ENCODE measurements at regions not wholly inside any gene's neighbourhood (a gene's known extent, or its start where the extent isn't known, plus 50 kb on each side); places are given as distances from the start of the nearest gene placed in this dataset.

DNA sequence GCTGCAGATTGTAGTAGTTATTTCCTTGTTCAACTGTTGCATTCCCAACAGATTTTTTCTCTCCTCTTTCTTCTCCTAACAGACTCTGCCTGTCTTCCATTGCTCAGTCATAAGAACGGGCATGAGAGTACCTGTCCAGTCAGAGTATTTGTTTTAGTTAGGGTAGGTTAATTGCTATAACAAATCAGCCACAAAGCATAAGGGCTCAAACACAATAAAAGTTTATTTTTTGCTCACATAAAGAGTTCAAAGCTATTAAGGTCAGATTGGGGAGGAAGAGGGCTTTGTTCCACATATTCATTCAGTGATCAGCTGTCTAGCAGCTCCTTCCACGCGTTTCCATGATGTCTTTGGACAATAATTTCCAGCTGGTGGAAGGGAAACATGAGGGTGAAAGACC lies 92.8 kb upstream of the PLXNC1 start:
- TF ChIP-seq, protein P1, sequence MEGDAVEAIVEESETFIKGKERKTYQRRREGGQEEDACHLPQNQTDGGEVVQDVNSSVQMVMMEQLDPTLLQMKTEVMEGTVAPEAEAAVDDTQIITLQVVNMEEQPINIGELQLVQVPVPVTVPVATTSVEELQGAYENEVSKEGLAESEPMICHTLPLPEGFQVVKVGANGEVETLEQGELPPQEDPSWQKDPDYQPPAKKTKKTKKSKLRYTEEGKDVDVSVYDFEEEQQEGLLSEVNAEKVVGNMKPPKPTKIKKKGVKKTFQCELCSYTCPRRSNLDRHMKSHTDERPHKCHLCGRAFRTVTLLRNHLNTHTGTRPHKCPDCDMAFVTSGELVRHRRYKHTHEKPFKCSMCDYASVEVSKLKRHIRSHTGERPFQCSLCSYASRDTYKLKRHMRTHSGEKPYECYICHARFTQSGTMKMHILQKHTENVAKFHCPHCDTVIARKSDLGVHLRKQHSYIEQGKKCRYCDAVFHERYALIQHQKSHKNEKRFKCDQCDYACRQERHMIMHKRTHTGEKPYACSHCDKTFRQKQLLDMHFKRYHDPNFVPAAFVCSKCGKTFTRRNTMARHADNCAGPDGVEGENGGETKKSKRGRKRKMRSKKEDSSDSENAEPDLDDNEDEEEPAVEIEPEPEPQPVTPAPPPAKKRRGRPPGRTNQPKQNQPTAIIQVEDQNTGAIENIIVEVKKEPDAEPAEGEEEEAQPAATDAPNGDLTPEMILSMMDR (IDR thresholded peaks at IDR 0.05): no peak
- TF ChIP-seq POLR2A (IDR thresholded peaks at IDR 0.05) (no peak), EP300 (IDR thresholded peaks at IDR 0.05) (no peak)

DNA sequence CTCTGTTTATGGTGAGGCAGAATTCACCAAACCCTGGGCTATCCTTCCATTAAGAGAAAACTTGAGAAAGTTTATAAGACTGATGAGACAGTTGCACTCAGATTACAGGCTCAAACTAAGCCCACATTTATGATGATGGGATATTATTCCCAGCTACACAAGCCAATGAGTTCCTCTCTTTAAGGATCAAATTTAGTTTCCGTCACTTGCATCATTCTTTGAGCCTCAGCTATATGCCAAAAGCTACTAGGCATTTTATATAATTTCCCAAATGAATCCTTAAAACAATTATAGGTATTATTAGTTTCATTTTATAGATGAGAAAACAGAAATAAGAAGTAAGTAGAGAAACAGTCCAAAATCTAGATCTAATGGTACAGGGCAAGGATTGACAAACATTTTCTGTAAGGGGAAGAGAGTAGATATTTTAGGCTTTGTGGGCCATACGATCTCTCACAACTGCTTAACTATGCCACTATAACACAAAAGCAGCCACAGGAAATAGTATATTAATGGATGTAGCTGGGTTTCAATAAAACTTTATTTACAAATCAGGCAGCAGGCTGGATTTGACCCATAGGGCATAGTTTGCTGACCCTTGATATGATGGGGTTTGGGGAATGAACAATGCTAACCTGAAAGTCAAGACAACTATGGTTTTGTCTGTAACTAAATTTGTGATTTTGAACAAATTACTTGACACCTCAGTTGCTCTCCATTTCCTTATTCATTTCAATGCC lies 91.8 kb upstream of the PLXNC1 start:
- no peaks in the 10 kb centered on the region for H3K27me3 ChIP-seq
- no peak overlapping the region for H3K27ac ChIP-seq
- H3K36me3 ChIP-seq: no peaks in the 10 kb centered on the region
- DNase-seq (ENCODE audit: low spot score in 2 of 2): no peak
- H3K4me3 ChIP-seq: no peak overlapping the region
- no peaks in the 10 kb centered on the region for H3K9me3 ChIP-seq
- peaks cover 0 to 13% (median 0%) of the 10 kb centered on the region in 4 donors for H3K4me1 ChIP-seq
- TF ChIP-seq EP300 (IDR thresholded peaks at IDR 0.05) (no peak), POLR2A (IDR thresholded peaks at IDR 0.05) (no peak)
- TF ChIP-seq, protein P1 (IDR thresholded peaks at IDR 0.05): no peak
- WGBS, 2 donors: 92% methylated on average over 2 of the region's 2 CpGs

More for the DNA sequence above, 92.8 kb upstream of the PLXNC1 start:
- 64 to 84% methylated on average over 3 of the region's 3 CpGs for WGBS, 2 donors
- peaks cover 0 to 13% (median 0%) of the 10 kb centered on the region in 4 donors for H3K4me1 ChIP-seq
- H3K4me3 ChIP-seq: no peak overlapping the region
- no peaks in the 10 kb centered on the region for H3K36me3 ChIP-seq
- H3K9me3 ChIP-seq: no peaks in the 10 kb centered on the region
- H3K27me3 ChIP-seq: no peaks in the 10 kb centered on the region
- H3K27ac ChIP-seq: no peak overlapping the region
- DNase-seq (ENCODE audit: low spot score in 2 of 2): no peak

DNA sequence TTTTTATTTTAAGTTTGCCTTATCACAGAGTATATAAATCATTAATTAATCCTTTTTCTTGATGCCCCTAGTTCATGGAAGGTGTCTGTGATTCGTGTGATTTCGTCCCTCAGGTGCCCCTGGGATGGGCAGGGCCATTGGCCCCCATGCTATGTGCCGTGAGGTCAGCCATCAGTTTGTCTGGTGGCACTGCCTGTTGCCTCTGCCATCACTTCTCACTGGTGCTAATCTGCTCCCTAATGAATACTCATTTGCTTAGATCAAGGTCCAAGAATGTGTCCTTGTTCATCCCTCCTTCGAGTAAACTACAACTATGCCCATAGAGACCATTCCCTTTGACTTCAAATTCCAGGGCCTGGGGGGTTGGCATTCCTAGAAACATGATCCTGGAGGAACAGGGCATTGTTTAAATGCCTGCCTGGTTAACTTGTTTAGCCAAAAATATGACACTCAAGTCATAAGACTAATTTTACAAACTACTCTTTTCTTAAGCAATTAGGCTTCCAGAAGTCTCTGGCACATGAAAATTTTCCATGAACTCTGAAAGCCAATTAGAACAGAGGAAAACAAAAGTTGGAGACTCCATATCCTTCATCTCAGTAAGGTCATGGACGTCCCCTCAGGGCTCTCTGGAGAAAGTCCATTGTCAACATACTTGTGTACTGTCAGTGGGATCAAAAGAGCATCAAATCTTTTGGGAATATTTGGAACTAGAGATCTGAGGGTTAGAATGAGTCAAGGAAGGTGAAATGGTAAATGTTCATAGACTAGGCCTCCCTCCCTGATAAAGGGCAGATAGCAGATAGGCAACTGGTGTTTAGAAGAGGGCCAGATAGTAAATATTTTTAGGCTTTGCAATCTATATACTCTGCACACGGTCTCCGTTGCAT lies 90.9 kb upstream of the PLXNC1 start:
- Histone ChIP-seq H3K36me3 (no peaks in the 10 kb centered on the region), H3K27ac (peak overlapping the region in 1 of 4 donors; percentile 68), H3K4me1 (peaks cover 0 to 13% (median 0%) of the 10 kb centered on the region in 4 donors), H3K27me3 (no peaks in the 10 kb centered on the region), H3K9me3 (no peaks in the 10 kb centered on the region), H3K4me3 (no peak overlapping the region)
- peak in 1 of 2 donors; percentile 47 for DNase-seq (ENCODE audit: low spot score in 2 of 2)
- peak; percentile 15 to 51 for TF ChIP-seq EP300 (IDR thresholded peaks at IDR 0.05)
- TF ChIP-seq POLR2A (IDR thresholded peaks at IDR 0.05): no peak
- WGBS, 2 donors: 64 to 72% methylated on average over 7 of the region's 7 CpGs

DNA sequence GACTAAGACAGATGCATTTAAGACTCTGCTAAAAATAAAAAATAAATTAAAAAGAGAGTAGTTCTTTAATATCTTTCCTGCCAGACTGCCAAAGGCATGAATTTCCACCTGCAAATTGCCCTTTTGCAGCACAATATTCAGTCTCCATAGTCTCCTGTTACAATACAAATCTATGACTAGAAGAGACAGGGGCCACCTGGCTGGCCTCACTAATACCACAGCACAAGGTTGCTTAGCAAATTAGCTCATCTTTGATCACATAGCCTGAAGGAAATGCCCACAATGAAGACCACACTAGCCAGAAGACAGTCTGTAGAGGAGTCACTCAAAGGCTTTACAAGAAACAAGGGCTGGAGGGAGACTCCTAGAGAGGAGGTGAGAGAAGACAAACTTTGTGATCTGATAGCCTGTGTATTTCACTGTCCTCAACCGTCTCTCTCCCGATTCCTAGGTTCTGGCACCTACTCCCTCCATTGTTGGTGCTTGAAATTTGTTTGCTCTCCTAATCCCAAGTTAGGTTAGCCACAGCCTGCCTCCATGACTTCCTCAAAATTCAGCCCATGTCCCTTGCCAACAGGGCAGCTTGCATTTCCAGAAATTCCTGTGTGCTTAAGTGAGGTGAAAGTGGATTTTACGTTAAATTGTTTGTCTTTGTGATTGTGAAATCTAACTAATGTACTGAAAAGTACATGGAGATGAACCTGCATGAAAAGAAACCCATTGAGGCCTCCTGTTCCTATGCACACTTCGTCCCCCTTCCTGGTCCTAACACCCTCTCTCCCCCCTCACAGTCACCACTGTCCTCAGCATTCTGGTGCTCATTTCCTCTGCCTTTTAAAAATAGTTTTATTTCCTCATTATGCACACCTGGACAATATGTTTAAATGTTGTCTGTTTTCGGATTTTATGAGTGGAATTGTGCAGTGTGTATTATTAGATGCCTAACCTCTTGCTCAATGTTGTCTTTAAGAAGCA lies 88.7 kb upstream of the PLXNC1 start:
- Histone ChIP-seq H3K9me3 (no peaks in the 10 kb centered on the region), H3K4me1 (peaks cover 0 to 4% (median 0%) of the 10 kb centered on the region in 4 donors), H3K27ac (no peak overlapping the region), H3K4me3 (no peak overlapping the region), H3K36me3 (no peaks in the 10 kb centered on the region), H3K27me3 (no peaks in the 10 kb centered on the region)
- 82 to 84% methylated on average over 5 of the region's 5 CpGs for WGBS, 2 donors
- TF ChIP-seq EP300 (IDR thresholded peaks at IDR 0.05): no peak
- TF ChIP-seq POLR2A (IDR thresholded peaks at IDR 0.05): no peak
- TF ChIP-seq, protein P1 (IDR thresholded peaks at IDR 0.05): no peak
- DNase-seq (ENCODE audit: low spot score in 2 of 2): no peak

DNA sequence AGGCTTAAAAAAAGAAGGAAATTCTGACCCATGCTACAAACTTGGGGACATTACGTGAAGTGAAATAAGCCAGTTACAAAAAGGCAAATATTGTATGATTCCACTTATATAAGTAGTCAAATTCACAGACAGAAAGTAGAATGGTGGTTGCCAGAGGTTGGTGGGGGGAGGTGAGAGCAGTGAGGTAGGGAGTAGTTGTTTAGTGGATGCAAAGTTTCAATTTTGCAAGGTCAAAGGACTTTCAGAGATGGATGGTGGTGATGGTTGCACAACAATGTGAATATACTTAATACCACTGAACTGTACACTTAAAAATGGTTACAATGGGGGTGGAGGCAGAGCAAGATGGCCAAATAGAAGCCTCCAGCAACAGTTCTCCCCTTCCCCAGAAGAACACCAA lies 86.2 kb upstream of the PLXNC1 start:
- WGBS, 2 donors: 97 to 100% methylated on average over 1 of the region's 1 CpG

More for the DNA sequence above, 86.2 kb upstream of the PLXNC1 start:
- Histone ChIP-seq H3K4me1 (peaks cover 0 to 4% (median 0%) of the 10 kb centered on the region in 4 donors), H3K27ac (no peak overlapping the region), H3K36me3 (no peaks in the 10 kb centered on the region), H3K27me3 (no peaks in the 10 kb centered on the region), H3K4me3 (no peak overlapping the region), H3K9me3 (no peaks in the 10 kb centered on the region)
- TF ChIP-seq POLR2A (IDR thresholded peaks at IDR 0.05) (no peak), EP300 (IDR thresholded peaks at IDR 0.05) (no peak)
- TF ChIP-seq, protein P1 (IDR thresholded peaks at IDR 0.05): no peak
- no peak for DNase-seq (ENCODE audit: low spot score in 2 of 2)
